AG09309 (cell line): ENCODE measurements at regions not wholly inside any gene's neighbourhood (a gene's known extent, or its start where the extent isn't known, plus 50 kb on each side); places are given as distances from the start of the nearest gene placed in this dataset.

Source experiments
- DNase-seq: peaks from one replicate; pipeline ENCODE4 v3.0.0-alpha.2; 2010; ENCODE audit warnings: low read depth
- H3K4me3 ChIP-seq: 2 replicates; pipeline ENCODE4 v1.5.1; 2011; ENCODE audit warnings: mild to moderate bottlenecking, low read depth, low read length, moderate library complexity; ENCODE audit not compliant: control insufficient read depth
- CTCF ChIP-seq: IDR thresholded peaks from 2 replicates; pipeline ENCODE4 v1.5.1; 2011; ENCODE audit warnings: mild to moderate bottlenecking, low read depth, low read length, inconsistent platforms; ENCODE audit not compliant: insufficient read depth, control insufficient read depth; ENCODE audit errors: missing control alignments

GRCh38 chr18:51656249-51656648, 458.8 kb upstream of the MEX3C start:
- DNase-seq = no peak
- no peak overlapping the region for H3K4me3 ChIP-seq
- TF ChIP-seq CTCF = no peak

- no peak for TF ChIP-seq CTCF
- no peak overlapping the region for H3K4me3 ChIP-seq
- DNase-seq = no peak
Measured at GRCh38 chr18:51658436-51658835, 461.0 kb upstream of the MEX3C start.

GRCh38 chr18:51659781-51660180, 462.3 kb upstream of the MEX3C start:
- DNase-seq = no peak
- no peak overlapping the region for H3K4me3 ChIP-seq
- TF ChIP-seq CTCF = no peak

DNA sequence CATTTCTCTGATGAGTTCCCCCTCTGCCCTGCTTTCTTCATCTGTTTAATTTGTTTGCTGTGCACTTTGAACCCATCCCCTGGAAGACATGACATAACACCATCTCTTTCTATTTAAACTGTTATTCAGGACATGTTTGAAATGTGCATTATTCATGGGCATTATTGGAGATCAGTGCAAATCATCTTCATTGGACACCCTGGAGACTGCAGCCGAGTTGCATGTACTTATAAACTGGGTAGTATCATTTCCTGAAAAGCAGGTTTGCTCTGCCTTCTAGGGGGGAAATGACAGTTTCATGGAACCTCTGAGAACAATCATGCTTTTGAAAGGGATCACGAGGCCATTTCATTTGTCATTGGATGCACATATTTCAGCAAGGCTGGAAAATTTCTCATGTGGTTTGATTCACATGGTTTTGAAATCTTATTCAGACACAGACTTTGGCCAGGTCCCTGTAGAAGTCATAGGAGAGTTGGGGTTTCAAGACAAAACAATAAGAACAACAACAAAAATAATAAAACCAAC, 462.8 kb upstream of the MEX3C start:
- no peak overlapping the region for H3K4me3 ChIP-seq
- TF ChIP-seq CTCF = no peak
- no peak for DNase-seq

DNA sequence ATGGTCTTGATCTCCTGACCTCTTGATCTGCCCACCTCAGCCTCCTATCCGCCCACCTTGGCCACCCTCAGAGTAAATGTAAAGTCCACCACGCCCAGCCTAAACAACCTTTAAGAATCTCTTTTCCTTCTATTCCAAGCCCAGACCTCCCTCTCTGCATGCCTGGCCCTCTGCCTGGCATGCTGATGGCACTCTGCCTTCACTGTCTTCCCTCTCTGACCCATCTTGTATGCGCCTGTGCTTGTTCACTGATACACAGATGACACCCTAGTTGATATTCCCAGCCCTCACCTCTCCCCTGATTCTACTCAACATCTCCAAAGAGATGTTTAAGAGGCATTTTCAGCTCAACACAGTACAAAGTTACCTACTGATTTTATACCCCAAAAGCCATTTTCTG, 466.8 kb upstream of the MEX3C start:
- no peak for TF ChIP-seq CTCF
- no peak overlapping the region for H3K4me3 ChIP-seq
- DNase-seq = no peak

DNA sequence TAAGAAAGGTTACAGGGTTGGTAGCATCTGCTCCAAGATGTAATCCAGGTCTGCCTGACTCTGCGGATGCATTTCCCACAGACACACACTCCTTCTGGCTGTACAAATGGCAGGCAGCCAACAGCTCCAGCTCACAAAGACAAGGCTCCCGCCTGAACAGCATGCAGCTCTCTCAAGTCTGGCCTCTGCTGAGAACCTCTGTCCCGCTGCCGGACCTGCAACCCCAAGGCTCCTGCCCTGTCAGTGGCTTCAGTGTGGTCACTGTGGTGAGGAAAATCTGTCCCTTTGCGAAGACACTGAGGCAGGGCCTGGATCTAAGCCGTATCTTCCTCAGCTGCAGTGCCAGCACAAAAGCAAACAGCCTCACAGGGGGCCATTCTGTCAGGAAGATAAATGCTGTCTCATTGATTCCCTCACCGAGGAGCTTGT, 469.3 kb upstream of the MEX3C start:
- no peak for DNase-seq
- TF ChIP-seq CTCF = no peak
- H3K4me3 ChIP-seq = no peak overlapping the region

GRCh38 chr18:51668101-51668500, 470.6 kb upstream of the MEX3C start:
- no peak overlapping the region for H3K4me3 ChIP-seq
- DNase-seq = no peak
- TF ChIP-seq CTCF = peak; percentile 47
